CD14-positive monocyte (primary cell): ENCODE measurements at regions not wholly inside any gene's neighbourhood (a gene's known extent, or its start where the extent isn't known, plus 50 kb on each side); places are given as distances from the start of the nearest gene placed in this dataset.

ENCODE experiments used
- DNase-seq, 3 donors: peaks; one replicate each; pipeline ENCODE4 v3.0.0-alpha.2; 2011 to 2022
- H2AFZ ChIP-seq: 2 replicates; pipeline ENCODE4 v1.6.0; 2012; ENCODE audit warnings: mild to moderate bottlenecking, low read depth, low read length, inconsistent platforms; ENCODE audit not compliant: insufficient read depth, poor library complexity, severe bottlenecking
- H3K27ac ChIP-seq, 2 donors: 1 replicate in 1 of 2; 2 replicates in 1 of 2; pipeline ENCODE4 v1.5.1; 2012 to 2013; ENCODE audit warnings: low read length in 2 of 2, control low read depth in 1 of 2, inconsistent platforms in 1 of 2, low read depth in 1 of 2, mild to moderate bottlenecking in 1 of 2
- H3K27me3 ChIP-seq, 2 donors: one replicate each; pipeline versions ENCODE4 v1.6.0 to v1.6.1; 2011 to 2013; ENCODE audit warnings: low read length in 2 of 2; ENCODE audit not compliant: control insufficient read depth in 2 of 2, insufficient read depth in 2 of 2
- H3K36me3 ChIP-seq, 2 donors: replicated peaks in 1 of 2; 1 replicate in 1 of 2; 2 replicates in 1 of 2; pipeline versions ENCODE4 v1.5.1 to v1.6.1; 2012 to 2013; ENCODE audit warnings: low read length in 2 of 2, control low read depth in 1 of 2, inconsistent platforms in 1 of 2, mild to moderate bottlenecking in 1 of 2; ENCODE audit not compliant: insufficient read depth in 2 of 2, control insufficient read depth in 1 of 2
- H3K4me1 ChIP-seq, 2 donors: 1 replicate in 1 of 2; 2 replicates in 1 of 2; pipeline versions ENCODE4 v1.5.1 to v1.6.1; 2012 to 2013; ENCODE audit warnings: low read length in 2 of 2, control low read depth in 1 of 2, inconsistent platforms in 1 of 2, mild to moderate bottlenecking in 1 of 2, moderate library complexity in 1 of 2; ENCODE audit not compliant: insufficient read depth in 2 of 2, control insufficient read depth in 1 of 2
- H3K4me2 ChIP-seq: replicated peaks from 2 replicates; pipeline ENCODE3; 2012; ENCODE audit warnings: low read length, moderate library complexity, mild to moderate bottlenecking; ENCODE audit not compliant: poor library complexity, severe bottlenecking; ENCODE audit errors: extremely low read depth
- H3K4me3 ChIP-seq, 3 experiments: fragments of 200-600 bp in 1 of 3; sonication (generic) in 1 of 3; replicated peaks in 1 of 3; 1 replicate in 2 of 3; 2 replicates in 1 of 3; pipeline ENCODE4 v1.5.1; 2011 to 2013; ENCODE audit warnings: low read length in 3 of 3, mild to moderate bottlenecking in 3 of 3, control low read depth in 2 of 3, low read depth in 2 of 3, inconsistent platforms in 1 of 3, moderate library complexity in 1 of 3
- H3K79me2 ChIP-seq: 2 replicates; pipeline ENCODE4 v1.6.0; 2012; ENCODE audit warnings: mild to moderate bottlenecking, control low read depth, inconsistent platforms, low read length, moderate library complexity; ENCODE audit not compliant: insufficient read depth
- H3K9ac ChIP-seq: 2 replicates; pipeline ENCODE4 v1.6.0; 2017; ENCODE audit warnings: low read length, mild to moderate bottlenecking; ENCODE audit not compliant: insufficient read depth, poor library complexity, severe bottlenecking
- H3K9me3 ChIP-seq, 2 donors: replicated peaks in 1 of 2; 1 replicate in 1 of 2; 2 replicates in 1 of 2; pipeline versions ENCODE4 v1.5.1 to v1.6.1; 2012 to 2013; ENCODE audit warnings: low read length in 2 of 2, control low read depth in 1 of 2; ENCODE audit not compliant: control insufficient read depth in 1 of 2, insufficient read depth in 1 of 2
- H4K20me1 ChIP-seq: 2 replicates; pipeline ENCODE4 v1.6.0; 2012; ENCODE audit warnings: mild to moderate bottlenecking, low read length, control low read depth, moderate library complexity; ENCODE audit not compliant: insufficient read depth
- H3K27ac Mint-ChIP-seq, 7 donors: one replicate each; pipeline ENCODE4 v1.8.0; 2020; ENCODE audit warnings: mild to moderate bottlenecking in 7 of 7, mixed read lengths in 7 of 7, moderate library complexity in 6 of 7, inconsistent platforms in 2 of 7
- H3K27me3 Mint-ChIP-seq, 3 donors: one replicate each; pipeline ENCODE4 v1.8.0; 2021 to 2022; ENCODE audit warnings: low read depth in 3 of 3, mild to moderate bottlenecking in 3 of 3, mixed read lengths in 3 of 3, moderate library complexity in 3 of 3, inconsistent platforms in 1 of 3
- H3K36me3 Mint-ChIP-seq, 2 donors: one replicate each; pipeline ENCODE4 v1.8.0; 2020; ENCODE audit warnings: mixed read lengths in 2 of 2, inconsistent platforms in 1 of 2, mild to moderate bottlenecking in 1 of 2
- H3K4me1 Mint-ChIP-seq: one replicate; pipeline ENCODE4 v1.8.0; 2020; ENCODE audit warnings: mild to moderate bottlenecking, mixed read lengths
- H3K4me3 Mint-ChIP-seq, 2 donors: one replicate each; pipeline ENCODE4 v1.8.0; 2020; ENCODE audit warnings: mild to moderate bottlenecking in 2 of 2, mixed read lengths in 2 of 2, moderate library complexity in 1 of 2
- H3K9me3 Mint-ChIP-seq, 7 donors: one replicate each; pipeline ENCODE4 v1.8.0; 2020 to 2022; ENCODE audit warnings: mixed read lengths in 7 of 7, mild to moderate bottlenecking in 6 of 7, moderate library complexity in 6 of 7, inconsistent platforms in 2 of 7
- WGBS: methylation state at CpG from one replicate; pipeline ENCODE4 v1.1.5; 2013; ENCODE audit warnings: missing lambda C conversion rate; ENCODE audit not compliant: insufficient coverage; 5-methylcytosine and 5-hydroxymethylcytosine counted together
- intact Hi-C, 2 donors: fragments of 100-400 bp; cut with micrococcal nuclease; formaldehyde crosslinking; loops; one replicate each; pipeline versions ENCODE4 v1.15.0 to v1.15.1; 2023
- TF ChIP-seq, protein P1 (sequence below): fragments of 200-600 bp; IDR thresholded peaks from one replicate; pipeline ENCODE4 v1.8.0; 2022; ENCODE audit warnings: antibody characterized with exemption, mild to moderate bottlenecking

GRCh38 chr6:133583907-133584427 lies 304.9 kb upstream of the TCF21 start:
- no peaks in the 10 kb centered on the region for H3K4me1 Mint-ChIP-seq

DNA sequence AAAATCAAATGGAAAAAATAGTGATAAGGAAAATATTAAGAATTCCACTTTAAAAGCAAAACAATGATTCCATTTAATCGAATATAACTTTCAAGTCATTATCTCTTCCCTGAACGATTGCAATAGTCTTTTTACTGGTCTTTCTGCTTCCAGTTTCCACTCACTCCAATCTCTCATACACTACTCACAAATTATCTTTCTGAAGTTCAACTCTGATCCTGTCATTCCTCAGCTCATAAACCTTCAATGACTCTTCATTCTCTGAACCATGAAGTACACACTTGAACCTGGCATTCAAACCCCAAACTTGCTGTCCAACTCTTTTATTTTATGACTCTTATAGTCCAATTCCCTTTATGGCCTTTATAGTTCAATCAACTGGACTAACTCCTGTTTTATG lies 304.1 kb upstream of the TCF21 start:
- Histone ChIP-seq H3K9ac (no peak overlapping the region), H3K4me2 (no peak overlapping the region), H3K27me3 (no peaks in the 10 kb centered on the region), H2AFZ (no peak overlapping the region), H3K27ac (no peak overlapping the region), H3K36me3 (no peaks in the 10 kb centered on the region), H4K20me1 (no peaks in the 10 kb centered on the region), H3K79me2 (no peaks in the 10 kb centered on the region), H3K4me1 (no peaks in the 10 kb centered on the region), H3K9me3 (no peaks in the 10 kb centered on the region), H3K4me3 (no peak overlapping the region)
- 94% methylated on average over 2 of the region's 2 CpGs for WGBS
- Mint-ChIP-seq H3K27ac (no peak overlapping the region), H3K27me3 (peaks cover 0 to 5% (median 0%) of the 10 kb centered on the region in 3 donors), H3K36me3 (no peaks in the 10 kb centered on the region), H3K4me3 (no peak overlapping the region), H3K9me3 (peaks cover 0 to 4% (median 0%) of the 10 kb centered on the region in 7 donors), H3K4me1 (no peaks in the 10 kb centered on the region)
- intact Hi-C loops: no loop called here
- TF ChIP-seq, protein P1, sequence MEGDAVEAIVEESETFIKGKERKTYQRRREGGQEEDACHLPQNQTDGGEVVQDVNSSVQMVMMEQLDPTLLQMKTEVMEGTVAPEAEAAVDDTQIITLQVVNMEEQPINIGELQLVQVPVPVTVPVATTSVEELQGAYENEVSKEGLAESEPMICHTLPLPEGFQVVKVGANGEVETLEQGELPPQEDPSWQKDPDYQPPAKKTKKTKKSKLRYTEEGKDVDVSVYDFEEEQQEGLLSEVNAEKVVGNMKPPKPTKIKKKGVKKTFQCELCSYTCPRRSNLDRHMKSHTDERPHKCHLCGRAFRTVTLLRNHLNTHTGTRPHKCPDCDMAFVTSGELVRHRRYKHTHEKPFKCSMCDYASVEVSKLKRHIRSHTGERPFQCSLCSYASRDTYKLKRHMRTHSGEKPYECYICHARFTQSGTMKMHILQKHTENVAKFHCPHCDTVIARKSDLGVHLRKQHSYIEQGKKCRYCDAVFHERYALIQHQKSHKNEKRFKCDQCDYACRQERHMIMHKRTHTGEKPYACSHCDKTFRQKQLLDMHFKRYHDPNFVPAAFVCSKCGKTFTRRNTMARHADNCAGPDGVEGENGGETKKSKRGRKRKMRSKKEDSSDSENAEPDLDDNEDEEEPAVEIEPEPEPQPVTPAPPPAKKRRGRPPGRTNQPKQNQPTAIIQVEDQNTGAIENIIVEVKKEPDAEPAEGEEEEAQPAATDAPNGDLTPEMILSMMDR: no peak
- DNase-seq: no peak

More at GRCh38 chr6:133583907-133584427, 304.9 kb upstream of the TCF21 start:
- no peak overlapping the region for H3K4me3 Mint-ChIP-seq
- H2AFZ ChIP-seq: no peak overlapping the region
- 100% methylated on average over 1 of the region's 4 CpGs for WGBS
- no peaks in the 10 kb centered on the region for H3K27me3 ChIP-seq
- H3K4me1 ChIP-seq: no peaks in the 10 kb centered on the region
- TF ChIP-seq, protein P1: no peak
- peaks cover 0 to 5% (median 0%) of the 10 kb centered on the region in 3 donors for H3K27me3 Mint-ChIP-seq
- intact Hi-C loops: no loop called here
- no peaks in the 10 kb centered on the region for H4K20me1 ChIP-seq
- no peak overlapping the region for H3K27ac Mint-ChIP-seq
- H3K4me3 ChIP-seq: no peak overlapping the region
- no peaks in the 10 kb centered on the region for H3K36me3 Mint-ChIP-seq
- DNase-seq: no peak
- no peaks in the 10 kb centered on the region for H3K9me3 ChIP-seq
- H3K4me2 ChIP-seq: no peak overlapping the region
- H3K36me3 ChIP-seq: no peaks in the 10 kb centered on the region
- no peak overlapping the region for H3K9ac ChIP-seq
- H3K79me2 ChIP-seq: no peaks in the 10 kb centered on the region
- H3K9me3 Mint-ChIP-seq: peaks cover 0 to 4% (median 0%) of the 10 kb centered on the region in 7 donors
- no peak overlapping the region for H3K27ac ChIP-seq
